Liver (tissue), 8 donors: ENCODE measurements at regions not wholly inside any gene's neighbourhood (a gene's known extent, or its start where the extent isn't known, plus 50 kb on each side); places are given as distances from the start of the nearest gene placed in this dataset.

Experiments used
- DNase-seq: peaks from one replicate; pipeline ENCODE4 v3.0.0-alpha.2; 2017; ENCODE audit warnings: low spot score
- H3K27ac ChIP-seq, 2 donors: one replicate each; pipeline ENCODE4 v1.7.0; 2013; ENCODE audit warnings: inconsistent platforms in 2 of 2, low read length in 2 of 2, control low read depth in 1 of 2, low read depth in 1 of 2, mild to moderate bottlenecking in 1 of 2
- H3K27me3 ChIP-seq, 4 donors: one replicate each; pipeline versions ENCODE4 v1.6.1 to v1.7.0; 2013; ENCODE audit warnings: low read length in 3 of 4, inconsistent platforms in 1 of 4, mild to moderate bottlenecking in 1 of 4, moderate library complexity in 1 of 4; ENCODE audit not compliant: control insufficient read depth in 4 of 4, insufficient read depth in 4 of 4
- H3K36me3 ChIP-seq, 4 donors: one replicate each; pipeline versions ENCODE4 v1.6.1 to v1.7.0; 2013; ENCODE audit warnings: low read length in 3 of 4, mild to moderate bottlenecking in 3 of 4, low read depth in 1 of 4, moderate library complexity in 1 of 4; ENCODE audit not compliant: control insufficient read depth in 4 of 4, insufficient read depth in 3 of 4
- H3K4me1 ChIP-seq, 4 donors: one replicate each; pipeline versions ENCODE4 v1.6.1 to v1.7.0; 2013; ENCODE audit warnings: low read length in 3 of 4, mild to moderate bottlenecking in 3 of 4, moderate library complexity in 1 of 4; ENCODE audit not compliant: control insufficient read depth in 4 of 4, insufficient read depth in 4 of 4
- H3K4me3 ChIP-seq, 3 donors: one replicate each; pipeline versions ENCODE4 v1.6.1 to v1.7.0; 2013; ENCODE audit warnings: low read length in 3 of 3, control low read depth in 1 of 3, low read depth in 1 of 3, mild to moderate bottlenecking in 1 of 3
- H3K9ac ChIP-seq, 2 donors: one replicate each; pipeline ENCODE4 v1.7.0; 2013; ENCODE audit warnings: low read length in 2 of 2, mild to moderate bottlenecking in 2 of 2, moderate library complexity in 2 of 2, control low read depth in 1 of 2, low read depth in 1 of 2
- H3K9me3 ChIP-seq, 4 donors: one replicate each; pipeline versions ENCODE4 v1.6.1 to v1.7.0; 2013; ENCODE audit warnings: low read length in 3 of 4; ENCODE audit not compliant: control insufficient read depth in 4 of 4
- ATF3 ChIP-seq: IDR thresholded peaks from 2 replicates; pipeline ENCODE4 v1.6.1; 2016; ENCODE audit warnings: antibody characterized with exemption
- EGR1 ChIP-seq, 2 donors: IDR thresholded peaks; 2 replicates each; pipeline ENCODE4 v1.6.1; 2016 to 2018; ENCODE audit warnings: antibody characterized with exemption in 2 of 2, low read depth in 2 of 2
- FOXA1 ChIP-seq: IDR thresholded peaks from 2 replicates; pipeline ENCODE4 v1.6.1; 2016; ENCODE audit warnings: antibody characterized with exemption
- FOXA2 ChIP-seq: IDR thresholded peaks from 2 replicates; pipeline ENCODE4 v1.6.1; 2016; ENCODE audit warnings: antibody characterized with exemption
- GABPA ChIP-seq, 2 donors: IDR thresholded peaks in 1 of 2; conservative IDR thresholded peaks in 1 of 2; 2 replicates each; pipeline ENCODE4 v1.6.1; 2016; ENCODE audit warnings: antibody characterized with exemption in 2 of 2, mild to moderate bottlenecking in 1 of 2, moderate library complexity in 1 of 2
- HNF4A ChIP-seq, 2 donors: conservative IDR thresholded peaks; 2 replicates each; pipeline ENCODE4 v1.6.1; 2016; ENCODE audit warnings: antibody characterized with exemption in 2 of 2, mild to moderate bottlenecking in 2 of 2
- HNF4G ChIP-seq: IDR thresholded peaks from 2 replicates; pipeline ENCODE4 v1.6.1; 2016; ENCODE audit warnings: antibody characterized with exemption
- JUND ChIP-seq, 2 donors: IDR thresholded peaks; 2 replicates each; pipeline ENCODE4 v1.6.1; 2016; ENCODE audit warnings: antibody characterized with exemption in 2 of 2
- MAX ChIP-seq: IDR thresholded peaks from 2 replicates; pipeline ENCODE4 v1.6.1; 2016; ENCODE audit warnings: antibody characterized with exemption
- NR2F2 ChIP-seq: IDR thresholded peaks from 2 replicates; pipeline ENCODE4 v1.6.1; 2016; ENCODE audit warnings: antibody characterized with exemption
- RAD21 ChIP-seq, 2 donors: IDR thresholded peaks; 2 replicates each; pipeline ENCODE4 v1.6.1; 2016; ENCODE audit warnings: antibody characterized with exemption in 2 of 2, mild to moderate bottlenecking in 2 of 2
- RXRA ChIP-seq, 2 donors: IDR thresholded peaks; 2 replicates each; pipeline ENCODE4 v1.6.1; 2017 to 2018; ENCODE audit warnings: antibody characterized with exemption in 2 of 2, mild to moderate bottlenecking in 1 of 2
- SP1 ChIP-seq: IDR thresholded peaks from 2 replicates; pipeline ENCODE4 v1.6.1; 2018; ENCODE audit warnings: antibody characterized with exemption, mild to moderate bottlenecking
- TAF1 ChIP-seq: conservative IDR thresholded peaks from 2 replicates; pipeline ENCODE4 v1.6.1; 2016; ENCODE audit warnings: antibody characterized with exemption, mild to moderate bottlenecking
- YY1 ChIP-seq: IDR thresholded peaks from 2 replicates; pipeline ENCODE4 v1.6.1; 2016; ENCODE audit warnings: antibody characterized with exemption, mild to moderate bottlenecking
- ZBTB33 ChIP-seq: IDR thresholded peaks from 2 replicates; pipeline ENCODE4 v1.6.1; 2016; ENCODE audit warnings: antibody characterized with exemption
- WGBS: extraction: QIAGEN DNeasy Blood & Tissue Kit; methylation state at CpG from one replicate; pipeline ENCODE4 v1.1.7; 2013; 5-methylcytosine and 5-hydroxymethylcytosine counted together
- TF ChIP-seq, protein P1 (sequence below): fragments of 150-350 bp; IDR thresholded peaks from 2 replicates; pipeline ENCODE4 v1.5.1; 2017; ENCODE audit warnings: improper control_type of control experiment, low read depth, low read length; ENCODE audit not compliant: missing input control
- TF ChIP-seq, protein P2 (sequence below): IDR thresholded peaks from 2 replicates; pipeline ENCODE4 v1.6.1; 2016; ENCODE audit warnings: antibody characterized with exemption, mild to moderate bottlenecking
- donor health status: healthy.
- donor health status: healthy.
- donor health status: healthy.
- donor health status: healthy.
- donor health status: healthy.

GRCh38 chr16:86018071-86018470, 119.1 kb downstream of the IRF8 start:
- Histone ChIP-seq H3K4me3 (no peak overlapping the region), H3K27me3 (peaks cover 0 to 2% (median 0%) of the 10 kb centered on the region in 4 donors), H3K9ac (no peak overlapping the region), H3K9me3 (peaks cover 3 to 10% (median 5%) of the 10 kb centered on the region in 4 donors), H3K4me1 (no peaks in the 10 kb centered on the region), H3K27ac (no peak overlapping the region), H3K36me3 (no peaks in the 10 kb centered on the region)
- TF ChIP-seq, protein P1, sequence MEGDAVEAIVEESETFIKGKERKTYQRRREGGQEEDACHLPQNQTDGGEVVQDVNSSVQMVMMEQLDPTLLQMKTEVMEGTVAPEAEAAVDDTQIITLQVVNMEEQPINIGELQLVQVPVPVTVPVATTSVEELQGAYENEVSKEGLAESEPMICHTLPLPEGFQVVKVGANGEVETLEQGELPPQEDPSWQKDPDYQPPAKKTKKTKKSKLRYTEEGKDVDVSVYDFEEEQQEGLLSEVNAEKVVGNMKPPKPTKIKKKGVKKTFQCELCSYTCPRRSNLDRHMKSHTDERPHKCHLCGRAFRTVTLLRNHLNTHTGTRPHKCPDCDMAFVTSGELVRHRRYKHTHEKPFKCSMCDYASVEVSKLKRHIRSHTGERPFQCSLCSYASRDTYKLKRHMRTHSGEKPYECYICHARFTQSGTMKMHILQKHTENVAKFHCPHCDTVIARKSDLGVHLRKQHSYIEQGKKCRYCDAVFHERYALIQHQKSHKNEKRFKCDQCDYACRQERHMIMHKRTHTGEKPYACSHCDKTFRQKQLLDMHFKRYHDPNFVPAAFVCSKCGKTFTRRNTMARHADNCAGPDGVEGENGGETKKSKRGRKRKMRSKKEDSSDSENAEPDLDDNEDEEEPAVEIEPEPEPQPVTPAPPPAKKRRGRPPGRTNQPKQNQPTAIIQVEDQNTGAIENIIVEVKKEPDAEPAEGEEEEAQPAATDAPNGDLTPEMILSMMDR, result no peak
- TF ChIP-seq HNF4A (conservative IDR thresholded peaks at IDR 0.05), result no peak
- TF ChIP-seq SP1, result no peak
- no peak for TF ChIP-seq RXRA (IDR thresholded peaks at IDR 0.05)
- TF ChIP-seq ATF3, result no peak
- TF ChIP-seq, protein P2, sequence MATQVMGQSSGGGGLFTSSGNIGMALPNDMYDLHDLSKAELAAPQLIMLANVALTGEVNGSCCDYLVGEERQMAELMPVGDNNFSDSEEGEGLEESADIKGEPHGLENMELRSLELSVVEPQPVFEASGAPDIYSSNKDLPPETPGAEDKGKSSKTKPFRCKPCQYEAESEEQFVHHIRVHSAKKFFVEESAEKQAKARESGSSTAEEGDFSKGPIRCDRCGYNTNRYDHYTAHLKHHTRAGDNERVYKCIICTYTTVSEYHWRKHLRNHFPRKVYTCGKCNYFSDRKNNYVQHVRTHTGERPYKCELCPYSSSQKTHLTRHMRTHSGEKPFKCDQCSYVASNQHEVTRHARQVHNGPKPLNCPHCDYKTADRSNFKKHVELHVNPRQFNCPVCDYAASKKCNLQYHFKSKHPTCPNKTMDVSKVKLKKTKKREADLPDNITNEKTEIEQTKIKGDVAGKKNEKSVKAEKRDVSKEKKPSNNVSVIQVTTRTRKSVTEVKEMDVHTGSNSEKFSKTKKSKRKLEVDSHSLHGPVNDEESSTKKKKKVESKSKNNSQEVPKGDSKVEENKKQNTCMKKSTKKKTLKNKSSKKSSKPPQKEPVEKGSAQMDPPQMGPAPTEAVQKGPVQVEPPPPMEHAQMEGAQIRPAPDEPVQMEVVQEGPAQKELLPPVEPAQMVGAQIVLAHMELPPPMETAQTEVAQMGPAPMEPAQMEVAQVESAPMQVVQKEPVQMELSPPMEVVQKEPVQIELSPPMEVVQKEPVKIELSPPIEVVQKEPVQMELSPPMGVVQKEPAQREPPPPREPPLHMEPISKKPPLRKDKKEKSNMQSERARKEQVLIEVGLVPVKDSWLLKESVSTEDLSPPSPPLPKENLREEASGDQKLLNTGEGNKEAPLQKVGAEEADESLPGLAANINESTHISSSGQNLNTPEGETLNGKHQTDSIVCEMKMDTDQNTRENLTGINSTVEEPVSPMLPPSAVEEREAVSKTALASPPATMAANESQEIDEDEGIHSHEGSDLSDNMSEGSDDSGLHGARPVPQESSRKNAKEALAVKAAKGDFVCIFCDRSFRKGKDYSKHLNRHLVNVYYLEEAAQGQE, result no peak
- TF ChIP-seq GABPA (IDR thresholded peaks at IDR 0.05 in 1 of 2, conservative IDR thresholded peaks at IDR 0.05 in 1 of 2), result no peak
- no peak for TF ChIP-seq HNF4G
- no peak for TF ChIP-seq EGR1 (IDR thresholded peaks at IDR 0.05; ENCODE audit: low read depth in 2 of 2)
- TF ChIP-seq MAX, result no peak
- no peak for TF ChIP-seq NR2F2
- TF ChIP-seq YY1, result no peak
- no peak for TF ChIP-seq ZBTB33
- no peak for TF ChIP-seq FOXA1
- TF ChIP-seq JUND (IDR thresholded peaks at IDR 0.05), result no peak
- no peak for TF ChIP-seq RAD21 (IDR thresholded peaks at IDR 0.05)
- TF ChIP-seq FOXA2, result no peak
- TF ChIP-seq TAF1, result no peak
- no peak for DNase-seq
- WGBS, result 37% methylated on average over 2 of the region's 2 CpGs
